ENCODE measurements at regions not wholly inside any gene's neighbourhood (a gene's known extent, or its start where the extent isn't known, plus 50 kb on each side); places are given as distances from the start of the nearest gene placed in this dataset.
"Not testable (repeated sequence)": the region's sequence is repeated elsewhere in the genome, so short reads cannot be mapped to it uniquely, and the experiment has no call there.

GRCh38 chr4:60944060-60944459 lies 256.1 kb upstream of the ADGRL3 start:
- DNase-seq (ENCODE audit: low read depth), result no peak

DNA sequence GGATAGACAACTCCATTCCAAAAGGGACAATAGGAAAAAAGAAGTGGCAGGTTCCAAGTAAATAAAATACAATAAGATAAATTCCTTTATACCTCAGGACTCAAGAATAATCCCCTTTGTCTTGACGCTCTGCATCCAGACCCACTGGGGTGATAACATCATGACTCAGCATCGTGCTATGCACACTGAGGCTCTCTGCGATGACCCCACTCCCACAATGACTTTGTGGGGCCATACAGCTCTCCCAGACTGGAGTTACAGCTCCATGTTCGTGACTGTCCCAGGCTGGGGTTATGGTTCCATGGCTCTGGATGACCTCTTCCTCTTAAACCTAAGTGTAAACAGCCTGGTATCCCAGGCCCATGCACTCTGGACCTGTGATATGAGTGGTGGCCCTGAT lies 254.5 kb upstream of the ADGRL3 start:
- peak; percentile 79 for DNase-seq (ENCODE audit: low read depth)

DNA sequence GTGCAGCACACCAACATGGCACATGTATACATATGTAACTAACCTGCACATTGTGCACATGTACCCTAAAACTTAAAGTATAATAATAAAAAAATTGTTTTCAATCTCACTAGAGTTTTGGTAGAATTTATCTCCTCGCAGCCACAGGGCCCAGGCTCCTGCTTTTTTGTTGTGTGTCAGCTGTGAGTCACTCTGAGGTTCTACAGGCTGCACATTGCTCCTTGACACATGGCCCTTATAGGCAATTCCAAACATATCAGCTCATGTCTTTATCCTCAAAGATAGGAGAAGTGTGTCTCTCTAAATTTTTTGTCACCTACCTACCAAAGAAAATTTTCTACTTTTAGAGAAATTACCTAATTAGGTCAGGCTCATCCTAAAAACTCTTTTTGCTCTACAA lies 252.1 kb upstream of the ADGRL3 start:
- peak; percentile 70 for DNase-seq (ENCODE audit: low read depth)

GRCh38 chr4:60952921-60953320 lies 247.2 kb upstream of the ADGRL3 start:
- no peak for DNase-seq (ENCODE audit: low read depth)

DNA sequence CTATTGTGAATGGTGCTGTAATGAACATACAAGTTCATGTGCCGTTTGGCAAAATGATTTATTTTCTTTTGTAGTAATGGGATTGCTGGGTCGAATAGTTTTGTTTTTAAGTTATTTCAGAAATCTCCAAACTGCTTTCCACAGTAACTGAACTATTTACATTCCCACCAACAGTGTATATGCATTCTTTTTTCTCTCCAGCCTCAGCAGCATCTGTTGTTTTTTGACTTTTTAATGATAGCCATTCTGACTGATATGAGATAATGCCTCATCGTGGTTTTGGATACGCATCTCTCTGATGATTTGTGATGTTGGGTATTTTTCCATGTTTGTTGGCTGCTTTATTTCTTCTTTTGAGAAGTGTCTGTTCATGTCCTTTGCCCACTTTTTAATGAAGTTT lies 246.3 kb upstream of the ADGRL3 start:
- DNase-seq (ENCODE audit: low read depth), result no peak

DNA sequence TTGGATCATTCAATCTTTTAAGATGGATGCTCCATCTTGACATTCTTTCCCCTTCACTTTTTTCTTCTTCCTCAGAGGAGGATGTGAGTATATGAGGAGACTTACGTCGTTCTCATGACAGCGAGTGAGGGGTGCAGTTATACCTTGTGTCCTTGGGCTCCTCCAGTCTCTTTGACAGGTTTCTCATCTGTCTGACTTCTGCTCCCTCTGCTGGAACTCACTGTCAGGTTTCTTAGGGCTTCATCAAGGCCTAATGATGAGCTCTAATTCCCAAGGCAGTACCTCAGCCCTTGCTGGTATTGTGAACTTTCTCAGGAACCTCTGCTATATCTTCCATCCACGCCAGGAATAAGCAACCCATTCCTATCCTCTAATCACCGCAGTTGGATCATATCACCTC lies 237.8 kb upstream of the ADGRL3 start:
- peak; percentile 6 for DNase-seq (ENCODE audit: low read depth)

- no peak for DNase-seq (ENCODE audit: low read depth)
Measured at GRCh38 chr4:60981534-60981933, 218.6 kb upstream of the ADGRL3 start.

DNA sequence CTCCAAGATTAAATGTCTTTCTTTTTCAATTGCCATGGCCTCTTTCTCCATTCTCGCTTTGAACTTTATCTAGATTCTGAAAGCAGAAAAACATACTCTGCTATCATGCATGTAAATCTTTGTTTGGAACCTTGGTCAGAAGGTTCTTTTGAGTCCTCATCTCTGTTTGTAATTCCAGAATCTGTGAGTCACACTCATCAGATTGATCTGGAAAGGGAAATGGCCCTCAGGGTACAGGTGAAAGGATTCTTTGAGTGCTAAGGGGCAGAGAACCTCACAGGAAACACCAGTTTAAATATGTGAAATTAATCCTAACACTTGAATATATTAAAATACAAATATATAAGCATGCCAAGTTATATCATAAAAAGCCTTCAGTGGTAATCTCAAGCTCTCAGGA lies 211.0 kb upstream of the ADGRL3 start:
- no peak for DNase-seq (ENCODE audit: low read depth)

DNA sequence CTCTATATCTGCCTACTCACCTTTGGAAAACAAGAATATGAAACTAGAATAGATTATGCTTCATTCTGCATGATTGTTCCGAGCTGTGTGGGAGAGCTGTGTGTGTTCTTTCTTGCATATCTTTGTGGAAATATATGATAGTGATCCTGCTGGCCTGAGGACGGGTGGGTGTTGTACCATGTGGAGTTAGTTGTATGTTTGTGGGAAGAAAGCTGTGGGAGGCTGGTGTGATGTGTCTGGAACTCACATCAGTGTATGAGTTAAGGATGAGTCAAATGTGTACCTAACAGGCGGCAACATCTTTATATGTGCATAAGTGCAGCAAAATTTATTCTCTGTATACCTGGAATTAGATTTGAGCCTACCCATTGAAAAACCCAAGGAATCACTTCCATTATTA lies 208.1 kb upstream of the ADGRL3 start:
- DNase-seq (ENCODE audit: low read depth), result peak; percentile 71

- peak; percentile 61 for DNase-seq (ENCODE audit: low read depth)
Measured at GRCh38 chr4:61003301-61003700, 196.8 kb upstream of the ADGRL3 start.

GRCh38 chr4:61004651-61005170 lies 195.4 kb upstream of the ADGRL3 start:
- DNase-seq (ENCODE audit: low read depth), result no peak

GRCh38 chr4:61011051-61011450 lies 189.1 kb upstream of the ADGRL3 start:
- no peak for DNase-seq (ENCODE audit: low read depth)

GRCh38 chr4:61011936-61012335 lies 188.2 kb upstream of the ADGRL3 start:
- not testable (repeated sequence) for DNase-seq (ENCODE audit: low read depth)

GRCh38 chr4:61024610-61025009 lies 175.5 kb upstream of the ADGRL3 start:
- no peak for DNase-seq (ENCODE audit: low read depth)

- DNase-seq (ENCODE audit: low read depth), result no peak
Measured at GRCh38 chr4:61027939-61028338, 172.2 kb upstream of the ADGRL3 start.

DNA sequence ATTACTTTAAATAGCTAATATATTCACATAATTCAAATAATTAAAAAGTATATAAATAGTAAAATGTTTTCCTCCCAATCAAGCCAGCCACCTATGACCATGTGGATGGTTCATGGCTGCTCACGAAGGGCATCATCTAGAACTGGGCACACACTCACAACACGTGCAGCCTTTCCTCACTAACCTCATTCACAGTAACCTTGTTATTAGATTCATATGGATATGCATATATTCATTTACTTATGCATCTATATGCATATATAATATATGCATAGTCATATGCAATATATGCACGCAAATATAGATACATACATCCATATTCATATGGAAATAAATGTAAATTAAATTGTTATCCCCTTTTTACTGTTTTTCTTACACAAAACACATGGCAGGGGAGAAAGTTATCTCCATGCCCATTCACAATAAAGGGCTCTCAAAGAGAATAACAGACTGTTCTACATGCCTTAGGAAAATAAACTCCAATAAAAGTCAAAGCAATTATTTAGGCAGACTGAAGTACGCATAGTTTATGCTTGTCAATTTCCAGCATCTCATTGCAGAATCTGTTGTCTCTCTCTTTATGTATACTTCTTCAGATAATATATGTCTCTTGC lies 163.9 kb upstream of the ADGRL3 start:
- DNase-seq (ENCODE audit: low read depth), result no peak

DNA sequence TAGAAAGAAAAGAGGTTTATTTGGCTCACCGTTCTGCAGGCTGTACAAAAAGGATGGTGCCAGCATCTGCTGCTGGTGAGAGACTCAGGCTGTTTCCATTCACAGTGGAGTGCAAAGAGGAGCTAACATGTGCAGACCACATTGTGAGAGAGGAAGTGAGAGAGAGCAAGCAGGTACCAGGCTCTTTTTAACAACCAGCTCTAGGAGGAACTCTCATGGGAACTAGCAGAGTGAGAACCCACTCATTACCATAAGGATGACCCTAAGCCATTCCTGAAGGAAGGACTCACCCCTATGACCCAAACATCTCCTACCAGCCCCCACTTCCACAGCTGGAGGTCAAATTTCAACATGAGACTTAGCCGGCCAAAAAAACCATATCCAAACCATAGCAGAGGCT lies 158.6 kb upstream of the ADGRL3 start:
- DNase-seq (ENCODE audit: low read depth), result no peak

DNA sequence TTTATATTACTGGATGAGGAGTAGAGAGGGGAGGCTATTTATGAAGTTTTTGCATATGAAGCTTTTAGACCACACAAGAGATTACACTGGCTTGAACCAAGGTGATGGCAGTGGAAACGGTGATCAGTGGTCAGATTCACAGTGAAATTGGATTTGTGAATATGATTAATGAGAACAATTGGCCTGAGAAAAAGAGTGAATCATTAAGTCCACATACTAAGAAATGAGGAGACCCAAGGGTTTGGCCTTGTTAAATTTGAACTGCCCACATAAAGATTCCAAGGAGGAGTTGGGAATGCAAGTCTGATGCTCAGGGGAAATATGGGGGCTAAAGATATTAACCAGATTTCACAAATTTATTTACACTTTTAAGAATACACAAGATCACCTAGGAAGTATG lies 155.3 kb upstream of the ADGRL3 start:
- no peak for DNase-seq (ENCODE audit: low read depth)

DNA sequence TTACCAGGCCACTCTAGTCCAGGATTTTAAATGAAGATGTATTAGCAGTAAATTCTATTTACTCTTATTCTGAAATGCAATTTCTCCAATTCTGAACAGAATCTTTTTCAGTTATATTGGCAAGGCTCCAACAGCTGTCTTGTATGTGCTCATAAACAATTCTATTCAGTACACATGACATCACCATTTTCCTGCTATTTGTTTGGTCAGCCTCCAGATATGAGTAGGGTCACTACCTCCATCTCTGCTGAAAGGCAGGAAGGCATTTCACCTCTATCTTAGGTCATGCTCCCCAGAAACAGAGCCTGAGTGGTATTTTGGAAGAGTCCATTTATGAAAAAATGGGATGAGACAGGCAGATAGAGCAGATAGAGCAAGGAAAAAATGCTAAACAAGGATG lies 151.1 kb upstream of the ADGRL3 start:
- no peak for DNase-seq (ENCODE audit: low read depth)

- no peak for DNase-seq (ENCODE audit: low read depth)
Measured at GRCh38 chr4:61067381-61067780, 132.7 kb upstream of the ADGRL3 start.

DNA sequence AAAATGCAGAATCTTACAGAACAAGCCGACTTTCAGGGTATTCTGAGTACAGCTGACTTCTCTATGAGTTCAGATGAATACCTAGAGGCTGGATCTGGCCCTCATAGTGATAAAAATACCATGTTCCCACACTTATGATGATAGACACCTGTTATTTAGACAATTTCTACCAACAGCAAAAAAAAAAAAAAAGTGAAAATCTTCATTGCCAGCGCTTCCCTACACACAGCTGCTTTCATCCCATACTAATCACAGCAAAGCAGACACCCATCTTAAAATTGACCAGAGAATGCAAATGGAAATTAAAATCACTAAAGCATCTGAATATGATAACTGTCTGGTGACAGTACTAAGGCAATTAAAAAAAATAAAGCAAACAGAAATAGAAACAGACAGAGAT lies 132.1 kb upstream of the ADGRL3 start:
- DNase-seq (ENCODE audit: low read depth), result no peak

- peak; percentile 74 for DNase-seq (ENCODE audit: low read depth)
Measured at GRCh38 chr4:61068745-61069144, 131.4 kb upstream of the ADGRL3 start.

- no peak for DNase-seq (ENCODE audit: low read depth)
Measured at GRCh38 chr4:61070269-61070668, 129.9 kb upstream of the ADGRL3 start.

- peak; percentile 36 for DNase-seq (ENCODE audit: low read depth)
Measured at GRCh38 chr4:61079427-61079826, 120.7 kb upstream of the ADGRL3 start.
